H7 (cell line): ENCODE measurements at regions not wholly inside any gene's neighbourhood (a gene's known extent, or its start where the extent isn't known, plus 50 kb on each side); places are given as distances from the start of the nearest gene placed in this dataset.

ENCODE experiments used
- DNase-seq: peaks from one replicate; pipeline ENCODE4 v3.0.0; 2012
- H3K27me3 ChIP-seq: 2 replicates; pipeline ENCODE4 v1.6.0; 2011; ENCODE audit warnings: mild to moderate bottlenecking, low read length; ENCODE audit not compliant: control insufficient read depth, insufficient read depth
- H3K36me3 ChIP-seq: replicated peaks from 2 replicates; pipeline ENCODE4 v1.5.1; 2011; ENCODE audit warnings: low read length; ENCODE audit not compliant: control insufficient read depth, insufficient read depth
- H3K4me3 ChIP-seq: 2 replicates; pipeline ENCODE4 v1.5.1; 2011; ENCODE audit warnings: low read depth, mild to moderate bottlenecking, control low read depth, low read length, moderate library complexity; ENCODE audit not compliant: insufficient read depth

GRCh38 chr5:156241266-156241665, 85.7 kb upstream of the SGCD start:
- H3K36me3 ChIP-seq = no peaks in the 10 kb centered on the region
- DNase-seq = no peak
- H3K4me3 ChIP-seq = no peak overlapping the region
- no peaks in the 10 kb centered on the region for H3K27me3 ChIP-seq

- Histone ChIP-seq H3K36me3 (no peaks in the 10 kb centered on the region), H3K27me3 (no peaks in the 10 kb centered on the region), H3K4me3 (no peak overlapping the region)
- DNase-seq = no peak
Observed at GRCh38 chr5:156245895-156246294, 81.1 kb upstream of the SGCD start.

GRCh38 chr5:156251076-156251475, 75.9 kb upstream of the SGCD start:
- Histone ChIP-seq H3K27me3 (no peaks in the 10 kb centered on the region), H3K36me3 (no peaks in the 10 kb centered on the region), H3K4me3 (no peak overlapping the region)
- no peak for DNase-seq

GRCh38 chr5:156253130-156253529, 73.8 kb upstream of the SGCD start:
- no peak for DNase-seq
- Histone ChIP-seq H3K4me3 (no peak overlapping the region), H3K27me3 (no peaks in the 10 kb centered on the region), H3K36me3 (no peaks in the 10 kb centered on the region)

GRCh38 chr5:156254196-156254595, 72.8 kb upstream of the SGCD start:
- no peak overlapping the region for H3K4me3 ChIP-seq
- DNase-seq = no peak
- H3K36me3 ChIP-seq = no peaks in the 10 kb centered on the region
- H3K27me3 ChIP-seq = no peaks in the 10 kb centered on the region

- H3K27me3 ChIP-seq = no peaks in the 10 kb centered on the region
- no peak for DNase-seq
- H3K4me3 ChIP-seq = no peak overlapping the region
- H3K36me3 ChIP-seq = no peaks in the 10 kb centered on the region
Observed at GRCh38 chr5:156256642-156257041, 70.3 kb upstream of the SGCD start.

GRCh38 chr5:156258934-156259333, 68.0 kb upstream of the SGCD start:
- H3K36me3 ChIP-seq = no peaks in the 10 kb centered on the region
- no peak for DNase-seq
- no peaks in the 10 kb centered on the region for H3K27me3 ChIP-seq
- no peak overlapping the region for H3K4me3 ChIP-seq

- no peak for DNase-seq
- no peak overlapping the region for H3K4me3 ChIP-seq
- H3K36me3 ChIP-seq = no peaks in the 10 kb centered on the region
- H3K27me3 ChIP-seq = no peaks in the 10 kb centered on the region
Observed at GRCh38 chr5:156259618-156260017, 67.3 kb upstream of the SGCD start.

- H3K27me3 ChIP-seq = no peaks in the 10 kb centered on the region
- no peak overlapping the region for H3K4me3 ChIP-seq
Observed at GRCh38 chr5:156261275-156261939, 65.6 kb upstream of the SGCD start.

GRCh38 chr5:156271569-156271968, 55.4 kb upstream of the SGCD start:
- Histone ChIP-seq H3K4me3 (no peak overlapping the region), H3K27me3 (no peaks in the 10 kb centered on the region), H3K36me3 (no peaks in the 10 kb centered on the region)
- DNase-seq = no peak

More at GRCh38 chr5:156261275-156261939, 65.6 kb upstream of the SGCD start:
- H3K36me3 ChIP-seq = no peaks in the 10 kb centered on the region
- DNase-seq = no peak

GRCh38 chr5:156272139-156272538, 54.8 kb upstream of the SGCD start:
- Histone ChIP-seq H3K27me3 (no peaks in the 10 kb centered on the region), H3K4me3 (no peak overlapping the region), H3K36me3 (no peaks in the 10 kb centered on the region)
- DNase-seq = no peak

GRCh38 chr5:156273325-156273724, 53.6 kb upstream of the SGCD start:
- no peaks in the 10 kb centered on the region for H3K36me3 ChIP-seq
- H3K27me3 ChIP-seq = no peaks in the 10 kb centered on the region
- DNase-seq = no peak
- H3K4me3 ChIP-seq = no peak overlapping the region

GRCh38 chr5:156274453-156274852, 52.5 kb upstream of the SGCD start:
- no peak overlapping the region for H3K4me3 ChIP-seq
- DNase-seq = no peak
- H3K27me3 ChIP-seq = no peaks in the 10 kb centered on the region
- no peaks in the 10 kb centered on the region for H3K36me3 ChIP-seq
